Chondrocyte (in vitro differentiated cells): ENCODE measurements at regions not wholly inside any gene's neighbourhood (a gene's known extent, or its start where the extent isn't known, plus 50 kb on each side); places are given as distances from the start of the nearest gene placed in this dataset.
"Not testable (repeated sequence)": the region's sequence is repeated elsewhere in the genome, so short reads cannot be mapped to it uniquely, and the experiment has no call there.

ENCODE experiments used
- DNase-seq: peaks from one replicate; pipeline ENCODE4 v3.0.0; 2021; ENCODE audit warnings: mixed read lengths, low spot score
- H3K27ac Mint-ChIP-seq: one replicate; pipeline ENCODE4 v1.8.0; 2021; ENCODE audit warnings: mild to moderate bottlenecking, moderate library complexity, mixed read lengths; ENCODE audit not compliant: unreplicated experiment
- H3K27me3 Mint-ChIP-seq: 2 replicates; pipeline ENCODE4 v1.8.0; 2021; ENCODE audit warnings: low read depth, mixed read lengths
- H3K36me3 Mint-ChIP-seq: 2 replicates; pipeline ENCODE4 v1.8.0; 2021; ENCODE audit warnings: low read depth, mixed read lengths
- H3K4me1 Mint-ChIP-seq: 2 replicates; pipeline ENCODE4 v1.8.0; 2021; ENCODE audit warnings: low read depth, mild to moderate bottlenecking, mixed read lengths
- H3K4me3 Mint-ChIP-seq: one replicate; pipeline ENCODE4 v1.8.0; 2021; ENCODE audit warnings: mild to moderate bottlenecking, moderate library complexity, mixed read lengths; ENCODE audit not compliant: unreplicated experiment
- H3K9me3 Mint-ChIP-seq: 2 replicates; pipeline ENCODE4 v1.8.0; 2021; ENCODE audit warnings: low read depth, mixed read lengths

DNA sequence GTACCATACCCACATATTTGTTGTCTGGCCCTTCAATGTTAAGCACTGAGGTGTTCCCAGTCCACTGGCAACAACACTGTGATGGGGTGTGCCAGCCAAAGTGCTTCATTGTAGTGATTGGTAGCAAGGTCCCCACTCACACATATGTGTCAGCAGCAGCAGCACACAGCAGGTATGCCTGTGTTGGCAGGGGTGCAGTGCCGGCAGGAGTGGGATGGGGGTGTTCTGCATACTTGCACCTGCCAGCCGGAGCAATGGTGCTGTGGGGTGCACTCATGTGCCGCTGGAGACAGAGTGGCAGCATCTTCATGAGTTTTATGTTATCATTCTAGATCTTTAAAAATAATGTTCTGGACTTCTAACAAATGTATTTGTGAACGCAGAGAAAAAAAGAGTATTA, 987.8 kb downstream of the RPIA start:
- H3K4me3 Mint-ChIP-seq, H3K27me3 Mint-ChIP-seq, H3K36me3 Mint-ChIP-seq, H3K27ac Mint-ChIP-seq, H3K4me1 Mint-ChIP-seq: not testable (repeated sequence)
- peak; percentile 92 for DNase-seq
- peaks cover 66% of the 10 kb centered on the region for H3K9me3 Mint-ChIP-seq
